ENCODE measurements at regions not wholly inside any gene's neighbourhood (a gene's known extent, or its start where the extent isn't known, plus 50 kb on each side); places are given as distances from the start of the nearest gene placed in this dataset.
A peak's percentile ranks its signal among the peaks of the same experiment; 100 is the strongest.

DNA sequence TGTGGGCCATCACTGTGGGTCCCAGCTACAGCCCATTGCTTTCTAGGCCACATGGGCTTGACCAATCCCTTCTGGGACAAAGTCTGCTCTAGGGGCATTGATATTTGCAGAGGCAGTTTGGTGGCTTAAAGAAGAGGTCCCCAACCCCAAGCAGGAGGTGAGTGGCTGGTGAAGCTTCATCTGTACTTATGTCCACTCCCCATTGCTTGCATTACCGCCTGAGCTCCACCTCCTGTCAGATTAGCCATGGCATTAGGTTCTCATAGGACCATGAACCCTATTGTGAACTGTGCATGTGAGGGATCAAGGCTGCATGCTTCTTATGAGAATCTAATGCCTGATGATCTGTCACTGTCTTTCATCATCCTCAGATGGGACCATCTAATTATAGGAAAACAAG lies 54.4 kb upstream of the CADM1 start:
- Histone ChIP-seq H3K36me3 (ENCODE audit: control insufficient read depth, insufficient read depth, low read length) (no peaks in the 10 kb centered on the region), H3K4me1 (ENCODE audit: control insufficient read depth, insufficient read depth, low read length) (no peaks in the 10 kb centered on the region), H3K4me3 (ENCODE audit: low read length) (no peak overlapping the region), H3K27me3 (ENCODE audit: control insufficient read depth, insufficient read depth, low read length) (no peaks in the 10 kb centered on the region), H3K9me3 (ENCODE audit: control insufficient read depth, low read depth, low read length) (no peaks in the 10 kb centered on the region), H3K27ac (ENCODE audit: low read length) (no peak overlapping the region)
- no peak for DNase-seq
- no CpG with 5 or more reads among the region's 1 CpG for WGBS (ENCODE audit: insufficient coverage, low lambda C conversion rate)

DNA sequence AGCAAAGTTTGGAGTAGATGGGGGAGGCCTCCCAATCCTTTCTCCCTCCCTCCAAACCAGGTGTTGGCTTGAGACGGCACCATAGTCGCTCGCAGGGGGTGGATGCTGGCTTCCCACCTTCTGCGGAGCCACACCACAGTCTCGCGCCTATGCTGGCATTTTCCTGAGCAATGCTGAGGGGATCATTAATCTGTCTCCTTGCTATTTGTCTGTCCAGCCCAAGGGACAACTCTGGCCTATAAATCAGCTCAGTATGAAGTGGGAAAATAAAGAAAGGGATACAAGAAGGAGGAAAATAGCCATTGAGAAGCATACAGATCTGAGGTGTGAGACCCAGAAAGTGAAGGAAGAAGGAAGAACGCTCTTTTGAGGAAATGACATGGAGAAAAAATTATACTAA lies 53.5 kb upstream of the CADM1 start:
- Histone ChIP-seq H3K4me3 (ENCODE audit: low read length) (no peak overlapping the region), H3K36me3 (ENCODE audit: control insufficient read depth, insufficient read depth, low read length) (no peaks in the 10 kb centered on the region), H3K27ac (ENCODE audit: low read length) (no peak overlapping the region), H3K4me1 (ENCODE audit: control insufficient read depth, insufficient read depth, low read length) (no peaks in the 10 kb centered on the region), H3K27me3 (ENCODE audit: control insufficient read depth, insufficient read depth, low read length) (no peaks in the 10 kb centered on the region), H3K9me3 (ENCODE audit: control insufficient read depth, low read depth, low read length) (no peaks in the 10 kb centered on the region)
- no CpG with 5 or more reads among the region's 7 CpGs for WGBS (ENCODE audit: insufficient coverage, low lambda C conversion rate)
- DNase-seq = no peak

DNA sequence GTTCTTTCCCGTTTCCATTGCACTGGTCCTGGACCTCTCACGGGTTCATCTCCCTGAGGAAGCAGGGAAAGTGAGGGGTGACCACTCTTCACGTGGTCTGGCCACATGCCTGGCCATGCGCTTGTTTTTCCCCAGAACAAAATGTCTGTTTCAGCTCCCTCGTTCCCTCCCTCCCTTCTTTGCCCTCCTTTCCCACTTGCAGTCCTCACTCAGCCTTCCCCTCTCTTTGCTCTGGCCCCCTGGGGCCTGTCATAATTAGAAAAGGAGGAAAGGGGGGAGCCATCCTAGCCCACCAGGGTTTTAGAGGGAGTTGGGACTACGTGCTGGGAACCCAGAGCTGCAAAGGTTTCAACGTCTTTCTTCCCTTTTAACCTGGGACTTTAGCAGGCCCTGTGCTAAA lies 52.8 kb upstream of the CADM1 start:
- Histone ChIP-seq H3K9me3 (ENCODE audit: control insufficient read depth, low read depth, low read length) (no peaks in the 10 kb centered on the region), H3K4me3 (ENCODE audit: low read length) (no peak overlapping the region), H3K36me3 (ENCODE audit: control insufficient read depth, insufficient read depth, low read length) (no peaks in the 10 kb centered on the region), H3K4me1 (ENCODE audit: control insufficient read depth, insufficient read depth, low read length) (no peaks in the 10 kb centered on the region), H3K27me3 (ENCODE audit: control insufficient read depth, insufficient read depth, low read length) (no peaks in the 10 kb centered on the region), H3K27ac (ENCODE audit: low read length) (no peak overlapping the region)
- DNase-seq = no peak
- no CpG with 5 or more reads among the region's 7 CpGs for WGBS (ENCODE audit: insufficient coverage, low lambda C conversion rate)

DNA sequence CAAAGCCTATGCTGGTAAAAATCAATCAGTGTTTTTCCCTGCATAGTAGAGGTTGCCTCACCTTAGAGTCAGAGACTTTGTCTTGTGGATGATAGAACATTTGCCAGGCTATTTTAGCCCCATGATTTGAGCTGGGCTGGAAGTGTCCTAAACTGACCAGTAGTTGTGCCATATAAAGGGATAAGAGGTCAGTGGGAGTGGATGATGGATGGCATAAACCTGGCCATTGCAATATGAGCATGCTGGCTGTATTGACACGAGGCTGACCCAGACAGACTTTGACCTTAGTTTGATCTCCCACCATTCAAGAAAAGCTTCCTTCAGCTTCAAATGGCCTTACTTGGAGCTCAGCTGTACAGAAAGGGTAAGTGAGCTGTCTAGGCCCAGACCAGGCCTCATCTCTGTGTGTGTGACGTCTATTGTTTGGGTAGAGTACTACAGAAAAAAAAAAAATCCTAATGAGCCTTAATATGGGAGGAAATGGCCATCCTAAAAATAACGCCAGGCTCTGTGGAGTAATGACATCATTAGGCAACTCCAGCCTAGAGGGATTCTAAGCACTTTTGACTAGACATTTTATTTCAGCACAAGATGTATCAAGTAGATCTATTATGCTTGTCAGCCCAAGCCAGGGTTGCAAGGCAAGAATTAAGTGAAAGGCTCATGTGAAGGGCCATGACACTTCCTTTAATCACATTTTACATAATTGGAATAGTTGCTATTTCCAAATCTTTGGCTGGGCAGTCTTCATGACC lies 51.3 kb upstream of the CADM1 start:
- WGBS (ENCODE audit: insufficient coverage, low lambda C conversion rate) = 83% methylated on average over 1 of the region's 3 CpGs
- Histone ChIP-seq H3K4me3 (ENCODE audit: low read length) (no peak overlapping the region), H3K4me1 (ENCODE audit: control insufficient read depth, insufficient read depth, low read length) (no peaks in the 10 kb centered on the region), H3K27ac (ENCODE audit: low read length) (no peak overlapping the region), H3K9me3 (ENCODE audit: control insufficient read depth, low read depth, low read length) (no peaks in the 10 kb centered on the region), H3K27me3 (ENCODE audit: control insufficient read depth, insufficient read depth, low read length) (no peaks in the 10 kb centered on the region), H3K36me3 (ENCODE audit: control insufficient read depth, insufficient read depth, low read length) (no peaks in the 10 kb centered on the region)
- peak in 1 of 2 donors; percentile 12 for DNase-seq

Measured in large intestine (tissue), 3 donors.